Stimulated activated naive CD8-positive, alpha-beta T cell treated with anti-CD3 and anti-CD28 coated beads, Interleukin-15, amount 100 ng/mL, for 72 hours (primary cell): ENCODE measurements at regions not wholly inside any gene's neighbourhood (a gene's known extent, or its start where the extent isn't known, plus 50 kb on each side); places are given as distances from the start of the nearest gene placed in this dataset.

Experiments
- ATAC-seq: fragments of 150-1000 bp; cut with Tn5 transposase; 2 replicates; pipeline ENCODE4 v1.10.0; 2021; ENCODE audit warnings: mild to moderate bottlenecking, moderate library complexity
- DNase-seq, 2 donors: peaks; one replicate each; pipeline ENCODE4 v3.0.0; 2021 to 2022
- H3K27ac Mint-ChIP-seq, 2 donors: one replicate each; pipeline ENCODE4 v1.8.0; 2022; ENCODE audit warnings: mild to moderate bottlenecking in 2 of 2, mixed read lengths in 2 of 2, moderate library complexity in 2 of 2
- H3K27me3 Mint-ChIP-seq: one replicate; pipeline ENCODE4 v1.8.0; 2022; ENCODE audit warnings: mixed read lengths
- H3K4me1 Mint-ChIP-seq: one replicate; pipeline ENCODE4 v1.8.0; 2022; ENCODE audit warnings: mild to moderate bottlenecking, mixed read lengths
- H3K4me3 Mint-ChIP-seq, 2 donors: one replicate each; pipeline ENCODE4 v1.8.0; 2022; ENCODE audit warnings: mild to moderate bottlenecking in 2 of 2, mixed read lengths in 2 of 2, moderate library complexity in 1 of 2
- H3K9me3 Mint-ChIP-seq, 2 donors: one replicate each; pipeline ENCODE4 v1.8.0; 2022; ENCODE audit warnings: mixed read lengths in 2 of 2

GRCh38 chr10:31584098-31584631 is 265.1 kb downstream of the ZEB1 start:
- ATAC-seq (no peak), DNase-seq (no peak)
- H3K4me1 Mint-ChIP-seq = peaks cover 16% of the 10 kb centered on the region
- H3K4me3 Mint-ChIP-seq = no peak overlapping the region
- H3K9me3 Mint-ChIP-seq = no peaks in the 10 kb centered on the region
- peaks cover 25% of the 10 kb centered on the region for H3K27me3 Mint-ChIP-seq
- no peak overlapping the region for H3K27ac Mint-ChIP-seq

GRCh38 chr10:31583293-31583692 is 264.3 kb downstream of the ZEB1 start:
- Mint-ChIP-seq H3K9me3 (peaks cover 0 to 3% of the 10 kb centered on the region in 2 donors), H3K27ac (no peak overlapping the region), H3K4me1 (peaks cover 22% of the 10 kb centered on the region), H3K27me3 (peaks cover 25% of the 10 kb centered on the region), H3K4me3 (no peak overlapping the region)
- ATAC-seq (no peak), DNase-seq (no peak)

GRCh38 chr10:31582365-31583052 is 263.5 kb downstream of the ZEB1 start:
- DNase-seq = no peak
- Mint-ChIP-seq H3K27me3 (peaks cover 20% of the 10 kb centered on the region), H3K27ac (peak overlapping the region; percentile 59 to 90), H3K4me3 (no peak overlapping the region), H3K9me3 (peaks cover 0 to 5% of the 10 kb centered on the region in 2 donors), H3K4me1 (peaks cover 25% of the 10 kb centered on the region)
- ATAC-seq = no peak

GRCh38 chr10:31581741-31582323 is 262.8 kb downstream of the ZEB1 start:
- ATAC-seq = no peak
- no peak for DNase-seq
- H3K4me3 Mint-ChIP-seq = no peak overlapping the region
- H3K9me3 Mint-ChIP-seq = peaks cover 0 to 10% of the 10 kb centered on the region in 2 donors
- H3K4me1 Mint-ChIP-seq = peaks cover 19% of the 10 kb centered on the region
- peak overlapping the region in 1 of 2 donors; percentile 59 for H3K27ac Mint-ChIP-seq
- peaks cover 13% of the 10 kb centered on the region for H3K27me3 Mint-ChIP-seq

- H3K4me1 Mint-ChIP-seq = peaks cover 17% of the 10 kb centered on the region
- peaks cover 11% of the 10 kb centered on the region for H3K27me3 Mint-ChIP-seq
- no peak for DNase-seq
- no peak overlapping the region for H3K4me3 Mint-ChIP-seq
- no peak for ATAC-seq
- H3K9me3 Mint-ChIP-seq = peaks cover 7 to 10% of the 10 kb centered on the region in 2 donors
- no peak overlapping the region for H3K27ac Mint-ChIP-seq
Observed at GRCh38 chr10:31580646-31581045, 261.6 kb downstream of the ZEB1 start.
